ENCODE measurements at regions not wholly inside any gene's neighbourhood (a gene's known extent, or its start where the extent isn't known, plus 50 kb on each side); places are given as distances from the start of the nearest gene placed in this dataset.

DNA sequence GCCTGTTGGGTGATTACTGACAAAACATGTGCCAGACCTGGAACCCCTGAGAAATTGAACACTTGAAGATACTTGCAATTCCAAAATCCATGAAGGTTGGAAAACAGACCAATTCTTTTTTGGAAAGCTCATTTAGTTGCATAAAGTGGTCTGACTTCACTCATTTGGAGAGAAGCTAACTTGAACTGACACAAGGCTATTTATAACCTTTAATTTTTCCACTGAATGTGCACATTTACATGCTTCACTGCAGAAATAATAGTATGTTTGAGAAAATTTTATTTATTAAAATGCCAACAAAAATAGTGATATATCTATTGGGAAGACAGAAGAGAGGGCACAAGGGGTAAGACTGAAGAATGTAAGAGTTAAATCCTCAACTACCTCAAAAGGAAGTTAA is 92.1 kb downstream of the MOBP start:
- no peak for TF ChIP-seq ZFX (IDR thresholded peaks at IDR 0.05)
- TF ChIP-seq, protein P1, sequence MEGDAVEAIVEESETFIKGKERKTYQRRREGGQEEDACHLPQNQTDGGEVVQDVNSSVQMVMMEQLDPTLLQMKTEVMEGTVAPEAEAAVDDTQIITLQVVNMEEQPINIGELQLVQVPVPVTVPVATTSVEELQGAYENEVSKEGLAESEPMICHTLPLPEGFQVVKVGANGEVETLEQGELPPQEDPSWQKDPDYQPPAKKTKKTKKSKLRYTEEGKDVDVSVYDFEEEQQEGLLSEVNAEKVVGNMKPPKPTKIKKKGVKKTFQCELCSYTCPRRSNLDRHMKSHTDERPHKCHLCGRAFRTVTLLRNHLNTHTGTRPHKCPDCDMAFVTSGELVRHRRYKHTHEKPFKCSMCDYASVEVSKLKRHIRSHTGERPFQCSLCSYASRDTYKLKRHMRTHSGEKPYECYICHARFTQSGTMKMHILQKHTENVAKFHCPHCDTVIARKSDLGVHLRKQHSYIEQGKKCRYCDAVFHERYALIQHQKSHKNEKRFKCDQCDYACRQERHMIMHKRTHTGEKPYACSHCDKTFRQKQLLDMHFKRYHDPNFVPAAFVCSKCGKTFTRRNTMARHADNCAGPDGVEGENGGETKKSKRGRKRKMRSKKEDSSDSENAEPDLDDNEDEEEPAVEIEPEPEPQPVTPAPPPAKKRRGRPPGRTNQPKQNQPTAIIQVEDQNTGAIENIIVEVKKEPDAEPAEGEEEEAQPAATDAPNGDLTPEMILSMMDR (IDR thresholded peaks at IDR 0.05 in 2 of 3, conservative IDR thresholded peaks at IDR 0.05 in 1 of 3; ENCODE audit: borderline replicate concordance in 1 of 3, insufficient read depth in 1 of 3, low read depth in 2 of 3, low read length in 2 of 3): no peak
- TF ChIP-seq ZNF274 (IDR thresholded peaks at IDR 0.05; ENCODE audit: low read depth, low read length): no peak

All from HCT116 (cell line).